SK-N-MC (cell line): ENCODE measurements at regions not wholly inside any gene's neighbourhood (a gene's known extent, or its start where the extent isn't known, plus 50 kb on each side); places are given as distances from the start of the nearest gene placed in this dataset.

Experiments
- EZH2 ChIP-seq: fragments of 200-600 bp; sonication (generic); IDR thresholded peaks from one replicate; pipeline ENCODE4 v1.6.1; 2017; ENCODE audit warnings: antibody characterized with exemption
- FOXP2 ChIP-seq: optimal IDR thresholded peaks from 2 replicates; pipeline ENCODE3; 2011; ENCODE audit warnings: mild to moderate bottlenecking, moderate library complexity; ENCODE audit not compliant: insufficient read depth; ENCODE audit errors: extremely low read length, control extremely low read depth
- POLR2AphosphoS5 ChIP-seq: IDR thresholded peaks from 2 replicates; pipeline ENCODE4 v1.6.1; 2012; ENCODE audit warnings: mild to moderate bottlenecking, low read depth, low read length, borderline replicate concordance

DNA sequence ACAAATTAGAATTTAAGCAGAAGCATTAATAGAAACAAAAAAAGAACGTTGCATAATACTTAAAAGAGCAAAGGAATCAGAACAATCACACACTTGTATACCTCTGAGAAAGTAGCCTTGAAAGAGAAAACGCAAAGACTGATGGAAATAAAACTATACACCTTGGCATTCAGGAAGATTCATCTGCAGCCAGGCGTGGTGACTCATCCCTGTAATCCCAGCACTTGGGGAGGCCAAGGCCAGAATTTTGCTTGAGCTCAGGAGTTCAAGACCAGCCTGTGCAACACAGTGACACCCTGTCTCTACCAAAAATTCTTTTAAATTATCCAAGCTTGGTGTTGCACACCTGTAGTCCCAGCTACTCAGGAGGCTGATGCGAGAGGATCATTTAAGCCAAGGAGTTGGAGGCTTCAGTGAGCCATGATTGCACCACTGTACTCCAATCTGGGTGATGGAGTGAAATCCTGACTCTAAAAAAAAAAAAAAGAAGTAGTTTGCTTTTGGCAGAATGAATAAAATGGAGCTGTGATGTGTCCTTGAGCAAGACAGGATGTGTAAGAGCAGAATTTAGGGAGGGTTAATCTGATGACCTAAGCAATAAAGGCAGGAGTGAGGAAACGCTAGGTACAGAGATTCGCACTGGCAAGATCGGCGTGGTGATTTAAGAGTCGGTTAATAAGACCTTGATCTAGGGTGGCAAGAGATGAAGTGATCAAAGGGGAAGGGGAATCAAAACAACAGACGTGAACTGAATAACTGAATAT is 75.8 kb upstream of the NRP1 start:
- TF ChIP-seq POLR2AphosphoS5 (no peak), EZH2 (no peak), FOXP2 (no peak)
